GM23338 (cell line): ENCODE measurements at regions not wholly inside any gene's neighbourhood (a gene's known extent, or its start where the extent isn't known, plus 50 kb on each side); places are given as distances from the start of the nearest gene placed in this dataset.

Experiments used
- EZH2phosphoT487 ChIP-seq: fragments of 200-600 bp; sonication (generic); IDR thresholded peaks from one replicate; pipeline ENCODE4 v1.8.1; 2018; ENCODE audit warnings: antibody characterized with exemption; ENCODE audit not compliant: unreplicated experiment
- TF ChIP-seq, protein P1 (sequence below), 2 experiments: fragments of 200-600 bp in 1 of 2; sonication (generic) in 1 of 2; conservative IDR thresholded peaks; 2 replicates each; pipeline versions ENCODE4 v1.5.1 to v1.6.1; 2016 to 2017; ENCODE audit warnings: antibody characterized with exemption in 2 of 2, low read depth in 2 of 2, mild to moderate bottlenecking in 2 of 2, moderate library complexity in 1 of 2

DNA sequence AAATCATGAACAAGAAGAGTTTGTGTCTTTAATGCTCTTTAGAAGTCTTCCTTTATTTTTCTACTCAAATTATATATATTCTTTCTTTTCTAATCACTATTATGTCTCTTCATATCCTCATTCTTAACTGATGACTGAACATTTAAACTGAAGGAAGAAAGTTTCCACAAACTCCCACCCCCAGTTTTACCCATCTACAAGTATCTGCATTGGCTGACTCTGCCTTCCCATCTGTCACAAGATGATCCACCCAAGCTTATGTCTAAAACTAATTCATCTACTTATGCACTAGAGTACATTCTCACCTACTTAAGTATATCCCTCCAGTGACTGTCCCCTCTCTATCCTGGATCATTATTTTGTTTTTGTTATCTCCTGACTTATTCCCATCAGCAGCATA is 344.5 kb downstream of the PRR16 start:
- TF ChIP-seq, protein P1, sequence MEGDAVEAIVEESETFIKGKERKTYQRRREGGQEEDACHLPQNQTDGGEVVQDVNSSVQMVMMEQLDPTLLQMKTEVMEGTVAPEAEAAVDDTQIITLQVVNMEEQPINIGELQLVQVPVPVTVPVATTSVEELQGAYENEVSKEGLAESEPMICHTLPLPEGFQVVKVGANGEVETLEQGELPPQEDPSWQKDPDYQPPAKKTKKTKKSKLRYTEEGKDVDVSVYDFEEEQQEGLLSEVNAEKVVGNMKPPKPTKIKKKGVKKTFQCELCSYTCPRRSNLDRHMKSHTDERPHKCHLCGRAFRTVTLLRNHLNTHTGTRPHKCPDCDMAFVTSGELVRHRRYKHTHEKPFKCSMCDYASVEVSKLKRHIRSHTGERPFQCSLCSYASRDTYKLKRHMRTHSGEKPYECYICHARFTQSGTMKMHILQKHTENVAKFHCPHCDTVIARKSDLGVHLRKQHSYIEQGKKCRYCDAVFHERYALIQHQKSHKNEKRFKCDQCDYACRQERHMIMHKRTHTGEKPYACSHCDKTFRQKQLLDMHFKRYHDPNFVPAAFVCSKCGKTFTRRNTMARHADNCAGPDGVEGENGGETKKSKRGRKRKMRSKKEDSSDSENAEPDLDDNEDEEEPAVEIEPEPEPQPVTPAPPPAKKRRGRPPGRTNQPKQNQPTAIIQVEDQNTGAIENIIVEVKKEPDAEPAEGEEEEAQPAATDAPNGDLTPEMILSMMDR (conservative IDR thresholded peaks at IDR 0.05; ENCODE audit: low read depth in 2 of 2) = no peak
- TF ChIP-seq EZH2phosphoT487 = no peak
